ENCODE measurements at regions not wholly inside any gene's neighbourhood (a gene's known extent, or its start where the extent isn't known, plus 50 kb on each side); places are given as distances from the start of the nearest gene placed in this dataset.

GRCh38 chr18:45447355-45448265, 167.7 kb upstream of the SLC14A2 start:
- H3K23ac ChIP-seq (ENCODE audit: low read depth, low read length, poor library complexity), result no peak overlapping the region
- H3K14ac ChIP-seq (ENCODE audit: low read length), result no peak overlapping the region
- no peak overlapping the region for H2AK5ac ChIP-seq (ENCODE audit: low read depth, low read length)
- no peak overlapping the region for H3K27ac ChIP-seq (replicated peaks; ENCODE audit: low read length)
- H2BK12ac ChIP-seq (ENCODE audit: low read length), result no peak overlapping the region
- no peak overlapping the region for H2BK15ac ChIP-seq (ENCODE audit: low read length)
- H3K4ac ChIP-seq (ENCODE audit: low read length), result no peak overlapping the region
- no peak overlapping the region for H3K9ac ChIP-seq (ENCODE audit: low read depth, low read length, poor library complexity)
- no peak overlapping the region for H3K18ac ChIP-seq (ENCODE audit: low read length)
- no peak overlapping the region for H2BK5ac ChIP-seq (ENCODE audit: low read length)
- no peak overlapping the region for H2AFZ ChIP-seq (ENCODE audit: low read length)
- H4K91ac ChIP-seq (ENCODE audit: low read depth, low read length, poor library complexity), result no peak overlapping the region
- H3K79me1 ChIP-seq (ENCODE audit: low read depth, low read length), result no peaks in the 10 kb centered on the region
- H3K4me2 ChIP-seq (ENCODE audit: insufficient read depth, low read length, poor library complexity, severe bottlenecking), result no peak overlapping the region
- no peak overlapping the region for H4K8ac ChIP-seq (ENCODE audit: low read depth, low read length)
- DNase-seq (ENCODE audit: low spot score), result no peak
- WGBS, 2 donors (ENCODE audit: extremely low coverage in 2 of 2, insufficient read length in 2 of 2, insufficient replicate concordance in 1 of 2), result no CpG with 5 or more reads among the region's 2 CpGs
- peaks cover 0 to 2% (median 0%) of the 10 kb centered on the region in 3 experiments for H3K27me3 ChIP-seq (ENCODE audit: control insufficient read depth in 3 of 3, insufficient read depth in 3 of 3, low read depth in 1 of 3, low read length in 3 of 3)
- no peak overlapping the region for H2BK120ac ChIP-seq (ENCODE audit: low read depth, low read length)
- H3K4me1 ChIP-seq (ENCODE audit: control insufficient read depth in 2 of 2, insufficient read depth in 1 of 2, low read depth in 1 of 2, low read length in 2 of 2), result peaks cover 0 to 7% of the 10 kb centered on the region in 2 donors
- H3K36me3 ChIP-seq (replicated peaks in 1 of 2; ENCODE audit: control insufficient read depth in 2 of 2, insufficient read depth in 2 of 2, low read length in 2 of 2), result no peaks in the 10 kb centered on the region
- H3K9me3 ChIP-seq (replicated peaks in 1 of 2; ENCODE audit: control insufficient read depth in 2 of 2, insufficient read depth in 1 of 2, low read depth in 1 of 2, low read length in 2 of 2), result no peaks in the 10 kb centered on the region
- H3K4me3 ChIP-seq (ENCODE audit: low read length in 2 of 2), result no peak overlapping the region

GRCh38 chr18:45448871-45449270, 166.4 kb upstream of the SLC14A2 start:
- Histone ChIP-seq H2BK120ac (ENCODE audit: low read depth, low read length) (no peak overlapping the region), H2AFZ (ENCODE audit: low read length) (no peak overlapping the region), H2BK5ac (ENCODE audit: low read length) (no peak overlapping the region), H3K9me3 (replicated peaks in 1 of 2; ENCODE audit: control insufficient read depth in 2 of 2, insufficient read depth in 1 of 2, low read depth in 1 of 2, low read length in 2 of 2) (no peaks in the 10 kb centered on the region), H2AK5ac (ENCODE audit: low read depth, low read length) (no peak overlapping the region), H3K9ac (ENCODE audit: low read depth, low read length, poor library complexity) (no peak overlapping the region), H4K91ac (ENCODE audit: low read depth, low read length, poor library complexity) (no peak overlapping the region), H3K36me3 (replicated peaks in 1 of 2; ENCODE audit: control insufficient read depth in 2 of 2, insufficient read depth in 2 of 2, low read length in 2 of 2) (no peaks in the 10 kb centered on the region), H4K8ac (ENCODE audit: low read depth, low read length) (no peak overlapping the region), H3K79me1 (ENCODE audit: low read depth, low read length) (no peaks in the 10 kb centered on the region), H2BK15ac (ENCODE audit: low read length) (no peak overlapping the region), H3K4me2 (ENCODE audit: insufficient read depth, low read length, poor library complexity, severe bottlenecking) (no peak overlapping the region), H3K23ac (ENCODE audit: low read depth, low read length, poor library complexity) (no peak overlapping the region), H3K4me1 (ENCODE audit: control insufficient read depth in 2 of 2, insufficient read depth in 1 of 2, low read depth in 1 of 2, low read length in 2 of 2) (peaks cover 0 to 7% of the 10 kb centered on the region in 2 donors), H3K27ac (replicated peaks; ENCODE audit: low read length) (no peak overlapping the region), H3K14ac (ENCODE audit: low read length) (no peak overlapping the region), H3K4me3 (ENCODE audit: low read length in 2 of 2) (no peak overlapping the region), H3K4ac (ENCODE audit: low read length) (no peak overlapping the region), H3K27me3 (ENCODE audit: control insufficient read depth in 3 of 3, insufficient read depth in 3 of 3, low read depth in 1 of 3, low read length in 3 of 3) (no peaks in the 10 kb centered on the region), H2BK12ac (ENCODE audit: low read length) (no peak overlapping the region), H3K18ac (ENCODE audit: low read length) (no peak overlapping the region)
- no CpG with 5 or more reads among the region's 2 CpGs for WGBS, 2 donors (ENCODE audit: extremely low coverage in 2 of 2, insufficient read length in 2 of 2, insufficient replicate concordance in 1 of 2)
- DNase-seq (ENCODE audit: low spot score), result no peak

- Histone ChIP-seq H3K4ac (ENCODE audit: low read length) (no peak overlapping the region), H3K9me3 (replicated peaks in 1 of 2; ENCODE audit: control insufficient read depth in 2 of 2, insufficient read depth in 1 of 2, low read depth in 1 of 2, low read length in 2 of 2) (no peaks in the 10 kb centered on the region), H3K23ac (ENCODE audit: low read depth, low read length, poor library complexity) (no peak overlapping the region), H3K9ac (ENCODE audit: low read depth, low read length, poor library complexity) (no peak overlapping the region), H2BK120ac (ENCODE audit: low read depth, low read length) (no peak overlapping the region), H3K27ac (replicated peaks; ENCODE audit: low read length) (no peak overlapping the region), H3K4me2 (ENCODE audit: insufficient read depth, low read length, poor library complexity, severe bottlenecking) (no peak overlapping the region), H3K4me3 (ENCODE audit: low read length in 2 of 2) (no peak overlapping the region), H4K91ac (ENCODE audit: low read depth, low read length, poor library complexity) (no peak overlapping the region), H3K14ac (ENCODE audit: low read length) (no peak overlapping the region), H3K36me3 (replicated peaks in 1 of 2; ENCODE audit: control insufficient read depth in 2 of 2, insufficient read depth in 2 of 2, low read length in 2 of 2) (no peaks in the 10 kb centered on the region), H2AK5ac (ENCODE audit: low read depth, low read length) (no peak overlapping the region), H2BK15ac (ENCODE audit: low read length) (no peak overlapping the region), H3K4me1 (ENCODE audit: control insufficient read depth in 2 of 2, insufficient read depth in 1 of 2, low read depth in 1 of 2, low read length in 2 of 2) (peaks cover 0 to 7% of the 10 kb centered on the region in 2 donors), H3K27me3 (ENCODE audit: control insufficient read depth in 3 of 3, insufficient read depth in 3 of 3, low read depth in 1 of 3, low read length in 3 of 3) (no peaks in the 10 kb centered on the region), H3K79me1 (ENCODE audit: low read depth, low read length) (no peaks in the 10 kb centered on the region), H3K18ac (ENCODE audit: low read length) (no peak overlapping the region), H4K8ac (ENCODE audit: low read depth, low read length) (no peak overlapping the region), H2BK5ac (ENCODE audit: low read length) (no peak overlapping the region), H2AFZ (ENCODE audit: low read length) (no peak overlapping the region), H2BK12ac (ENCODE audit: low read length) (no peak overlapping the region)
- no peak for DNase-seq (ENCODE audit: low spot score)
- no CpG with 5 or more reads among the region's 10 CpGs for WGBS, 2 donors (ENCODE audit: extremely low coverage in 2 of 2, insufficient read length in 2 of 2, insufficient replicate concordance in 1 of 2)
Observed at GRCh38 chr18:45449418-45450227, 165.7 kb upstream of the SLC14A2 start.
